Panc1 (cell line): ENCODE measurements at regions not wholly inside any gene's neighbourhood (a gene's known extent, or its start where the extent isn't known, plus 50 kb on each side); places are given as distances from the start of the nearest gene placed in this dataset.

Experiments
- ATAC-seq: fragments of 200-7000 bp; cut with Tn5 transposase; 2 replicates; pipeline ENCODE4 v1.9.1; 2020; ENCODE audit warnings: mild to moderate bottlenecking, moderate library complexity
- BruUV-seq: library from RNA; stranded (reverse); fragments of 400-500 nt; replicated peaks from 2 replicates; lab custom pipeline; 2021; lab: Mats Ljungman, UMichigan
- CTCF ChIA-PET: fragments of 300-600 bp; sonication (Branson Sonifier 250); formaldehyde crosslinking; loops from one replicate; lab custom pipeline; 2022; ENCODE audit warnings: antibody characterized with exemption; lab: Charles Lee
- POLR2A ChIA-PET: fragments of 300-600 bp; sonication (Branson Sonifier 250); formaldehyde crosslinking; loops from one replicate; lab custom pipeline; 2022; ENCODE audit warnings: antibody characterized with exemption; lab: Charles Lee
- DNase-seq: peaks from one replicate; pipeline ENCODE4 v3.0.0-alpha.2; 2010; ENCODE audit warnings: low read depth, low spot score
- H3K27ac ChIP-seq: 2 replicates; pipeline ENCODE4 v1.5.1; 2011; ENCODE audit warnings: mild to moderate bottlenecking, low read length, inconsistent platforms
- H3K27me3 ChIP-seq: fragments of 200-500 bp; sonication (Bioruptor generic); 2 replicates; pipeline ENCODE4 v1.6.0; 2014; ENCODE audit warnings: low read length, inconsistent platforms; ENCODE audit not compliant: control insufficient read depth, insufficient read depth
- H3K36me3 ChIP-seq: fragments of 200-500 bp; sonication (Bioruptor generic); 2 replicates; pipeline ENCODE4 v1.5.1; 2014; ENCODE audit warnings: inconsistent platforms, mild to moderate bottlenecking, low read length, moderate library complexity; ENCODE audit not compliant: control insufficient read depth, insufficient read depth
- H3K4me1 ChIP-seq: 2 replicates; pipeline ENCODE4 v1.5.1; 2011; ENCODE audit warnings: inconsistent platforms, mild to moderate bottlenecking, low read length, moderate library complexity; ENCODE audit not compliant: control insufficient read depth, insufficient read depth
- H3K4me3 ChIP-seq, 2 experiments: 2 replicates each; pipeline ENCODE4 v1.5.1; 2011 to 2012; ENCODE audit warnings: low read depth in 2 of 2, low read length in 2 of 2, mild to moderate bottlenecking in 2 of 2, inconsistent platforms in 1 of 2, moderate library complexity in 1 of 2
- H3K9me3 ChIP-seq: fragments of 200-500 bp; sonication (Bioruptor generic); 2 replicates; pipeline ENCODE4 v1.5.1; 2014; ENCODE audit warnings: low read depth, mild to moderate bottlenecking, inconsistent platforms, low read length, moderate library complexity; ENCODE audit not compliant: control insufficient read depth, insufficient read depth
- POLR2AphosphoS5 ChIP-seq: IDR thresholded peaks from 2 replicates; pipeline ENCODE4 v1.6.1; 2012; ENCODE audit warnings: mild to moderate bottlenecking, low read depth, low read length, moderate library complexity
- REST ChIP-seq, 2 experiments: IDR thresholded peaks; 2 replicates each; pipeline ENCODE4 v1.6.1; 2011 to 2012; ENCODE audit warnings: low read depth in 2 of 2, control low read depth in 1 of 2, low read length in 1 of 2, mild to moderate bottlenecking in 1 of 2, moderate library complexity in 1 of 2; ENCODE audit not compliant: insufficient read depth in 1 of 2
- SIN3A ChIP-seq: IDR thresholded peaks from 2 replicates; pipeline ENCODE4 v1.6.1; 2012; ENCODE audit warnings: low read depth, mild to moderate bottlenecking, low read length, moderate library complexity, borderline replicate concordance; ENCODE audit not compliant: insufficient read depth
- TCF7L2 ChIP-seq: IDR thresholded peaks from 2 replicates; pipeline ENCODE4 v1.6.1; 2011; ENCODE audit warnings: mild to moderate bottlenecking, low read depth, low read length, inconsistent platforms
- in situ Hi-C: cut with HindIII; loops from 2 replicates; pipeline ENCODE4 v1.10.0; 2016; ENCODE audit warnings: low sequenced_read_pairs, low pct_unique_long_range_greater_than_20kb
- intact Hi-C: fragments of 100-400 bp; cut with micrococcal nuclease; formaldehyde crosslinking; loops from one replicate; pipeline ENCODE4 v1.10.0; 2022; ENCODE audit not compliant: unreplicated experiment
- TF ChIP-seq, protein P1 (sequence below): fragments of 450-650 bp; IDR thresholded peaks from 2 replicates; pipeline ENCODE4 v1.5.1; 2017; ENCODE audit warnings: mild to moderate bottlenecking

DNA sequence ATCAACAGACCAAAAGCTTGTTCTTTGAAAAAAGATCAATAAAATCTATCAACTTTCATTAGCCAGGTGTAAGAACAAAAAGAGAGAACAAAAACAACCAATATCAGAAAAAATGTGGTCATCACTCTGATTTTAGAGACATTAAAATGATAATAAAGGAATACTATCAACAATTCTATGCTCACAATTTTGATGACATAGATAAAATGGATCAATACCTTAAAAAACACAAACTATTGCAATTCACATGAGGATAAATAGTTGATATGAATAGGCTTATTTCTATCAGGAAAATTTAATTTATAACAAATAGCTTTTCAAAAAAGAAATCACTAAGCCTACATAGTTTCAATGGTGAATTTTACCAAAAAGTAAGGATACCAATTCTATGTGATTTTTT is 809.4 kb upstream of the EYS start:
- H3K9me3 ChIP-seq, result no peaks in the 10 kb centered on the region
- no peaks in the 10 kb centered on the region for H3K4me1 ChIP-seq
- ATAC-seq, result no peak
- TF ChIP-seq, protein P1, sequence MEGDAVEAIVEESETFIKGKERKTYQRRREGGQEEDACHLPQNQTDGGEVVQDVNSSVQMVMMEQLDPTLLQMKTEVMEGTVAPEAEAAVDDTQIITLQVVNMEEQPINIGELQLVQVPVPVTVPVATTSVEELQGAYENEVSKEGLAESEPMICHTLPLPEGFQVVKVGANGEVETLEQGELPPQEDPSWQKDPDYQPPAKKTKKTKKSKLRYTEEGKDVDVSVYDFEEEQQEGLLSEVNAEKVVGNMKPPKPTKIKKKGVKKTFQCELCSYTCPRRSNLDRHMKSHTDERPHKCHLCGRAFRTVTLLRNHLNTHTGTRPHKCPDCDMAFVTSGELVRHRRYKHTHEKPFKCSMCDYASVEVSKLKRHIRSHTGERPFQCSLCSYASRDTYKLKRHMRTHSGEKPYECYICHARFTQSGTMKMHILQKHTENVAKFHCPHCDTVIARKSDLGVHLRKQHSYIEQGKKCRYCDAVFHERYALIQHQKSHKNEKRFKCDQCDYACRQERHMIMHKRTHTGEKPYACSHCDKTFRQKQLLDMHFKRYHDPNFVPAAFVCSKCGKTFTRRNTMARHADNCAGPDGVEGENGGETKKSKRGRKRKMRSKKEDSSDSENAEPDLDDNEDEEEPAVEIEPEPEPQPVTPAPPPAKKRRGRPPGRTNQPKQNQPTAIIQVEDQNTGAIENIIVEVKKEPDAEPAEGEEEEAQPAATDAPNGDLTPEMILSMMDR, result no peak
- TF ChIP-seq SIN3A (no peak), REST (IDR thresholded peaks at IDR 0.05; ENCODE audit: insufficient read depth in 1 of 2, low read depth in 2 of 2, low read length in 1 of 2) (no peak), POLR2AphosphoS5 (no peak), TCF7L2 (no peak)
- intact Hi-C loops, result no loop called here
- no peak overlapping the region for H3K4me3 ChIP-seq
- no peak for DNase-seq
- no peaks in the 10 kb centered on the region for H3K27me3 ChIP-seq
- BruUV-seq, result no TSS peak
- ChIA-PET POLR2A (no interaction called here), CTCF (no interaction called here)
- H3K36me3 ChIP-seq, result no peaks in the 10 kb centered on the region
- in situ Hi-C loops, result no loop called here
- H3K27ac ChIP-seq, result no peak overlapping the region

GRCh38 chr6:66508433-66508832 is 801.4 kb upstream of the EYS start:
- Histone ChIP-seq H3K27ac (no peak overlapping the region), H3K4me1 (no peaks in the 10 kb centered on the region), H3K9me3 (peaks cover 5% of the 10 kb centered on the region; the same call in 1 of the 2 replicates), H3K27me3 (no peaks in the 10 kb centered on the region), H3K4me3 (no peak overlapping the region), H3K36me3 (no peaks in the 10 kb centered on the region)
- in situ Hi-C loops, result no loop called here
- no peak for TF ChIP-seq POLR2AphosphoS5
- TF ChIP-seq SIN3A, result no peak
- TF ChIP-seq, protein P1, result no peak
- no peak for TF ChIP-seq TCF7L2
- TF ChIP-seq REST (IDR thresholded peaks at IDR 0.05; ENCODE audit: insufficient read depth in 1 of 2, low read depth in 2 of 2, low read length in 1 of 2), result no peak
- intact Hi-C loops, result no loop called here
- ChIA-PET CTCF (no interaction called here), POLR2A (no interaction called here)
- BruUV-seq, result no TSS peak
- no peak for ATAC-seq
- DNase-seq, result no peak
